D721Med (cell line): ENCODE measurements at regions not wholly inside any gene's neighbourhood (a gene's known extent, or its start where the extent isn't known, plus 50 kb on each side); places are given as distances from the start of the nearest gene placed in this dataset.

Experiments
- DNase-seq: peaks from one replicate; pipeline ENCODE4 v3.0.0; 2011; ENCODE audit warnings: low spot score; ENCODE audit not compliant: insufficient read length
- FAIRE-seq: peaks from 2 replicates; lab custom pipeline; 2011; peaks lifted over from hg19 to GRCh38; lab: Jason Lieb, UNC
- CTCF ChIP-seq: IDR thresholded peaks from 2 replicates; pipeline ENCODE4 v1.5.1; 2012; ENCODE audit warnings: mild to moderate bottlenecking, control low read depth; ENCODE audit not compliant: insufficient read depth; ENCODE audit errors: missing control alignments

- no peak for FAIRE-seq
- DNase-seq: no peak
- no peak for TF ChIP-seq CTCF
Observed at GRCh38 chr5:30693326-30693725, 500.2 kb upstream of the CDH6 start.

GRCh38 chr5:30690931-30691330 is 502.6 kb upstream of the CDH6 start:
- DNase-seq (no peak), FAIRE-seq (no peak)
- TF ChIP-seq CTCF: no peak

- DNase-seq (no peak), FAIRE-seq (no peak)
- TF ChIP-seq CTCF: no peak
Observed at GRCh38 chr5:30687461-30687860, 506.0 kb upstream of the CDH6 start.

GRCh38 chr5:30686530-30686929 is 507.0 kb upstream of the CDH6 start:
- FAIRE-seq: no peak
- TF ChIP-seq CTCF: no peak
- no peak for DNase-seq

- FAIRE-seq (no peak), DNase-seq (no peak)
- TF ChIP-seq CTCF: no peak
Observed at GRCh38 chr5:30676223-30676840, 517.2 kb upstream of the CDH6 start.

- no peak for TF ChIP-seq CTCF
- DNase-seq (no peak), FAIRE-seq (no peak)
Observed at GRCh38 chr5:30667293-30667692, 526.2 kb upstream of the CDH6 start.

GRCh38 chr5:30663536-30663935 is 530.0 kb upstream of the CDH6 start:
- DNase-seq (no peak), FAIRE-seq (no peak)
- no peak for TF ChIP-seq CTCF
